HCT116 (cell line): ENCODE measurements at regions not wholly inside any gene's neighbourhood (a gene's known extent, or its start where the extent isn't known, plus 50 kb on each side); places are given as distances from the start of the nearest gene placed in this dataset.

Source experiments
- ATAC-seq: fragments of 200-7000 bp; cut with Tn5 transposase; 2 replicates; pipeline ENCODE4 v1.9.1; 2020; ENCODE audit warnings: mild to moderate bottlenecking, moderate library complexity
- BruUV-seq: library from RNA; stranded (reverse); fragments of 400-500 nt; replicated peaks from 2 replicates; lab custom pipeline; 2021; lab: Mats Ljungman, UMichigan
- CTCF ChIA-PET: fragments of 300-600 bp; sonication (Branson Sonifier 250); formaldehyde crosslinking; loops from one replicate; lab custom pipeline; 2021; ENCODE audit warnings: antibody characterized with exemption; lab: Charles Lee
- POLR2A ChIA-PET: fragments of 300-600, 350-600 bp; sonication (Branson Sonifier 250); formaldehyde crosslinking; loops from one replicate; lab custom pipeline; 2021; ENCODE audit warnings: antibody characterized with exemption; lab: Charles Lee
- RAD21 ChIA-PET, 2 experiments: fragments of 300-600 bp; sonication (Branson Sonifier 250); formaldehyde crosslinking; loops; one replicate each; lab custom pipeline; 2023; ENCODE audit warnings: low total read pairs in 2 of 2; ENCODE audit not compliant: uncharacterized antibody in 2 of 2, unreplicated experiment in 2 of 2, low non-redundant PET in 1 of 2; lab: Charles Lee
- DNase-seq: peaks from one replicate; pipeline ENCODE4 v3.0.0-alpha.2; 2010; ENCODE audit warnings: low read depth, low spot score
- H2AFZ ChIP-seq: fragments of 200-600 bp; shearing (Covaris generic), sonication (generic); 2 replicates; pipeline ENCODE4 v1.6.1; 2017; ENCODE audit warnings: low read depth, mixed run types, mixed read lengths, antibody characterized with exemption, low read length; ENCODE audit not compliant: poor library complexity, severe bottlenecking
- H3K27ac ChIP-seq: 2 replicates; pipeline ENCODE4 v1.5.1; 2012; ENCODE audit warnings: low read depth, low read length
- H3K27me3 ChIP-seq: fragments of 200-600 bp; sonication (generic); 2 replicates; pipeline ENCODE4 v1.6.1; 2016; ENCODE audit warnings: mixed run types, low read length, mixed read lengths; ENCODE audit not compliant: insufficient read depth
- H3K36me3 ChIP-seq, 2 experiments: fragments of 200-500 bp in 1 of 2; fragments of 200-600 bp in 1 of 2; sonication (Bioruptor generic) in 1 of 2; sonication (generic) in 1 of 2; 2 replicates each; pipeline versions ENCODE4 v1.5.1 to v1.6.1; 2014 to 2016; ENCODE audit warnings: low read length in 2 of 2, inconsistent platforms in 1 of 2, mixed read lengths in 1 of 2, mixed run types in 1 of 2; ENCODE audit not compliant: insufficient read depth in 2 of 2, control insufficient read depth in 1 of 2
- H3K4me1 ChIP-seq, 2 experiments: fragments of 200-600 bp in 1 of 2; sonication (generic) in 1 of 2; 2 replicates each; pipeline versions ENCODE4 v1.5.1 to v1.6.1; 2012 to 2017; ENCODE audit warnings: low read length in 2 of 2, inconsistent platforms in 1 of 2, mild to moderate bottlenecking in 1 of 2, mixed read lengths in 1 of 2, mixed run types in 1 of 2, moderate library complexity in 1 of 2; ENCODE audit not compliant: insufficient read depth in 2 of 2, control insufficient read depth in 1 of 2
- H3K4me2 ChIP-seq: fragments of 200-600 bp; sonication (generic); 2 replicates; pipeline ENCODE4 v1.6.1; 2017; ENCODE audit warnings: mixed run types, low read length, mixed read lengths
- H3K4me3 ChIP-seq, 2 experiments: fragments of 200-600 bp in 1 of 2; sonication (generic) in 1 of 2; replicated peaks in 1 of 2; 2 replicates each; pipeline ENCODE4 v1.5.1; 2011 to 2016; ENCODE audit warnings: low read length in 2 of 2, control low read depth in 1 of 2, low read depth in 1 of 2, mild to moderate bottlenecking in 1 of 2, mixed read lengths in 1 of 2, mixed run types in 1 of 2
- H3K79me2 ChIP-seq: fragments of 200-600 bp; sonication (generic); 2 replicates; pipeline ENCODE4 v1.6.1; 2017; ENCODE audit warnings: mild to moderate bottlenecking, mixed run types, low read length, moderate library complexity, mixed read lengths; ENCODE audit not compliant: insufficient read depth
- H3K9ac ChIP-seq: fragments of 200-600 bp; sonication (generic); 2 replicates; pipeline ENCODE4 v1.6.1; 2016; ENCODE audit warnings: low read length, mixed read lengths
- H3K9me2 ChIP-seq: fragments of 200-600 bp; sonication (generic), shearing (Covaris generic); 2 replicates; pipeline ENCODE4 v1.6.1; 2017; ENCODE audit warnings: mixed run types, mild to moderate bottlenecking, moderate library complexity; ENCODE audit not compliant: insufficient read depth
- H3K9me3 ChIP-seq, 2 experiments: fragments of 200-500 bp in 1 of 2; fragments of 200-600 bp in 1 of 2; sonication (Bioruptor generic) in 1 of 2; sonication (generic) in 1 of 2; 2 replicates each; pipeline ENCODE4 v1.6.1; 2014 to 2017; ENCODE audit warnings: low read length in 2 of 2, mixed read lengths in 2 of 2, inconsistent platforms in 1 of 2, low read depth in 1 of 2, mild to moderate bottlenecking in 1 of 2, mixed run types in 1 of 2, moderate library complexity in 1 of 2; ENCODE audit not compliant: control insufficient read depth in 1 of 2, insufficient read depth in 1 of 2
- H4K20me1 ChIP-seq: fragments of 200-600 bp; sonication (generic), shearing (Covaris generic); 2 replicates; pipeline ENCODE4 v1.6.1; 2017; ENCODE audit warnings: mixed run types, mild to moderate bottlenecking, moderate library complexity; ENCODE audit not compliant: insufficient read depth
- EGR1 ChIP-seq: IDR thresholded peaks from 2 replicates; pipeline ENCODE4 v1.6.1; 2012; ENCODE audit warnings: low read depth
- EZH2 ChIP-seq: fragments of 200-600 bp; sonication (generic); IDR thresholded peaks from 2 replicates; pipeline ENCODE4 v1.6.1; 2017; ENCODE audit warnings: antibody characterized with exemption, mixed run types
- EZH2phosphoT487 ChIP-seq: fragments of 200-600 bp; IDR thresholded peaks from 2 replicates; pipeline ENCODE4 v1.6.1; 2018; ENCODE audit warnings: antibody characterized with exemption, borderline replicate concordance
- JUND ChIP-seq: IDR thresholded peaks from 2 replicates; pipeline ENCODE4 v1.6.1; 2012
- POLR2A ChIP-seq: IDR thresholded peaks from 2 replicates; pipeline ENCODE4 v1.7.0; 2011; ENCODE audit warnings: borderline replicate concordance; ENCODE audit not compliant: insufficient read depth, insufficient read length; ENCODE audit errors: extremely low read depth
- POLR2AphosphoS5 ChIP-seq: IDR thresholded peaks from 2 replicates; pipeline ENCODE4 v1.6.1; 2011; ENCODE audit warnings: mild to moderate bottlenecking, low read depth, low read length, moderate library complexity
- RAD21 ChIP-seq: IDR thresholded peaks from 2 replicates; pipeline ENCODE4 v1.6.1; 2012; ENCODE audit warnings: low read depth, mild to moderate bottlenecking
- SRF ChIP-seq: IDR thresholded peaks from 2 replicates; pipeline ENCODE4 v1.6.1; 2012; ENCODE audit warnings: low read depth
- YY1 ChIP-seq: IDR thresholded peaks from 2 replicates; pipeline ENCODE4 v1.6.1; 2011; ENCODE audit warnings: low read length, low read depth, moderate library complexity, mild to moderate bottlenecking; ENCODE audit not compliant: insufficient replicate concordance; ENCODE audit errors: extremely low read depth
- ZFX ChIP-seq: fragments of 450-650 bp; IDR thresholded peaks from 2 replicates; pipeline ENCODE4 v1.6.1; 2017
- ZNF274 ChIP-seq: fragments of 200-500 bp; sonication (Bioruptor generic); IDR thresholded peaks from 2 replicates; pipeline ENCODE4 v1.6.1; 2014; ENCODE audit warnings: mild to moderate bottlenecking, low read depth, low read length, inconsistent platforms
- intact Hi-C: fragments of 100-400 bp; cut with micrococcal nuclease; formaldehyde crosslinking; loops from 2 replicates; pipeline ENCODE4 v1.10.0; 2022
- TF ChIP-seq, protein P1 (sequence below), 3 experiments: fragments of 200-600 bp in 1 of 3; sonication (generic) in 1 of 3; IDR thresholded peaks in 2 of 3; conservative IDR thresholded peaks in 1 of 3; 2 replicates each; pipeline ENCODE4 v1.5.1; 2012 to 2017; ENCODE audit warnings: low read depth in 2 of 3, low read length in 2 of 3, antibody characterized with exemption in 1 of 3, borderline replicate concordance in 1 of 3, control low read depth in 1 of 3, mild to moderate bottlenecking in 1 of 3, mixed read lengths in 1 of 3, mixed run types in 1 of 3, moderate library complexity in 1 of 3; ENCODE audit not compliant: insufficient read depth in 1 of 3
- TF ChIP-seq, protein P2 (sequence below): IDR thresholded peaks from 2 replicates; pipeline ENCODE4 v1.6.1; 2012
- TF ChIP-seq, protein P3 (sequence below): IDR thresholded peaks from 2 replicates; pipeline ENCODE4 v1.6.1; 2011; ENCODE audit warnings: mild to moderate bottlenecking, low read length, moderate library complexity; ENCODE audit not compliant: insufficient replicate concordance; ENCODE audit errors: extremely low read depth

DNA sequence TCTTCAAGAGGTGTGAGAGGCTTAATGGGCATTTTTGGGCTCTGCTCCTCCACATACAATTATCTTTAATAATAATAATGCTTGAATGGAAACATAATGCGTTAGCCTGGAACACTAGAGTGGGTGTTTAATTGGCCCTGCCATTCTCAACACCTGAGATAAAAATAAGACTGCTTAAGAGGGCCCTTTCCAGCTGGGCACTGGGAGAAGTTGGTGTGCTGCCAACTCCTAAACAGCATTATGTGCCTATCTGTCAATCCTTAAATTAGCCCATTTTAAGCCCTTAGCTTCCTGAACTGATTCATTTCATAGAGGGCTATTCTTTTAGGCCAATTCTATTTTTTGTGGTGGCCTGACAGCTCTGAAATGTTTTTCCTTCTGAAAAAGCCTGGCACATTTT lies 211.1 kb upstream of the ZIC3 start:
- ChIA-PET RAD21 (no interaction called here), POLR2A (no interaction called here), CTCF (no interaction called here)
- no peak for ATAC-seq
- BruUV-seq, result no TSS peak
- no peaks in the 10 kb centered on the region for H3K4me1 ChIP-seq
- no peaks in the 10 kb centered on the region for H3K9me2 ChIP-seq
- H3K36me3 ChIP-seq, result no peaks in the 10 kb centered on the region
- H2AFZ ChIP-seq, result no peak overlapping the region
- H3K27me3 ChIP-seq, result no peaks in the 10 kb centered on the region
- no peak overlapping the region for H3K4me2 ChIP-seq
- TF ChIP-seq ZNF274 (no peak), RAD21 (no peak), JUND (no peak), EZH2 (no peak), EZH2phosphoT487 (no peak)
- TF ChIP-seq, protein P1, sequence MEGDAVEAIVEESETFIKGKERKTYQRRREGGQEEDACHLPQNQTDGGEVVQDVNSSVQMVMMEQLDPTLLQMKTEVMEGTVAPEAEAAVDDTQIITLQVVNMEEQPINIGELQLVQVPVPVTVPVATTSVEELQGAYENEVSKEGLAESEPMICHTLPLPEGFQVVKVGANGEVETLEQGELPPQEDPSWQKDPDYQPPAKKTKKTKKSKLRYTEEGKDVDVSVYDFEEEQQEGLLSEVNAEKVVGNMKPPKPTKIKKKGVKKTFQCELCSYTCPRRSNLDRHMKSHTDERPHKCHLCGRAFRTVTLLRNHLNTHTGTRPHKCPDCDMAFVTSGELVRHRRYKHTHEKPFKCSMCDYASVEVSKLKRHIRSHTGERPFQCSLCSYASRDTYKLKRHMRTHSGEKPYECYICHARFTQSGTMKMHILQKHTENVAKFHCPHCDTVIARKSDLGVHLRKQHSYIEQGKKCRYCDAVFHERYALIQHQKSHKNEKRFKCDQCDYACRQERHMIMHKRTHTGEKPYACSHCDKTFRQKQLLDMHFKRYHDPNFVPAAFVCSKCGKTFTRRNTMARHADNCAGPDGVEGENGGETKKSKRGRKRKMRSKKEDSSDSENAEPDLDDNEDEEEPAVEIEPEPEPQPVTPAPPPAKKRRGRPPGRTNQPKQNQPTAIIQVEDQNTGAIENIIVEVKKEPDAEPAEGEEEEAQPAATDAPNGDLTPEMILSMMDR (IDR thresholded peaks at IDR 0.05 in 2 of 3, conservative IDR thresholded peaks at IDR 0.05 in 1 of 3; ENCODE audit: borderline replicate concordance in 1 of 3, insufficient read depth in 1 of 3, low read depth in 2 of 3, low read length in 2 of 3), result no peak
- H3K9ac ChIP-seq, result no peak overlapping the region
- DNase-seq, result no peak
- no peak overlapping the region for H3K4me3 ChIP-seq
- H3K9me3 ChIP-seq, result no peaks in the 10 kb centered on the region
- H4K20me1 ChIP-seq, result no peaks in the 10 kb centered on the region
- intact Hi-C loops, result no loop called here
- no peaks in the 10 kb centered on the region for H3K79me2 ChIP-seq
- no peak overlapping the region for H3K27ac ChIP-seq

DNA sequence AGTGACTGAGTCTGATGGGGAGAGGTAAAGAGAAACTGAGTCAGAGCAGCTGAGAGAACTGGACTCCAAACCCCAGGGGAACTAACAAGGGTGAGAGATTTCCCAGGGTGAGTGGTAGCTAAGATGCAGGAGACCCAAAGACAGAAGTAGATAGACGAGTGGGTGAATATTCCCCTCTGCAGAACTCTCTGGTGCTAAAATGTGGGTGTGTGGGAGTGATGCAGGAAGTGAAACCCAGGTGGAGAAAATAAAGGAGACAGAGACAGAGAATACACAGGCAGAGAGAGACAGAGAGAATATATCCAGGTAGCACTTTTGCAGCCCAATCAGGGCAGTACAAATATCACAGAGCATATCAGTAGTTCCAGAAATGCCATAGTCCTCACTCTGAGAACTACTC lies 212.5 kb upstream of the ZIC3 start:
- ATAC-seq, result no peak
- RAD21 ChIA-PET, result no interaction called here
- no peaks in the 10 kb centered on the region for H3K79me2 ChIP-seq
- TF ChIP-seq, protein P2, sequence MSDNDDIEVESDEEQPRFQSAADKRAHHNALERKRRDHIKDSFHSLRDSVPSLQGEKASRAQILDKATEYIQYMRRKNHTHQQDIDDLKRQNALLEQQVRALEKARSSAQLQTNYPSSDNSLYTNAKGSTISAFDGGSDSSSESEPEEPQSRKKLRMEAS, result no peak
- no peak for TF ChIP-seq POLR2A
- TF ChIP-seq YY1, result no peak
- TF ChIP-seq SRF, result no peak
- TF ChIP-seq POLR2AphosphoS5, result no peak
- TF ChIP-seq ZFX, result no peak
- TF ChIP-seq EZH2phosphoT487, result no peak
- no peak for TF ChIP-seq EGR1
- TF ChIP-seq, protein P3, sequence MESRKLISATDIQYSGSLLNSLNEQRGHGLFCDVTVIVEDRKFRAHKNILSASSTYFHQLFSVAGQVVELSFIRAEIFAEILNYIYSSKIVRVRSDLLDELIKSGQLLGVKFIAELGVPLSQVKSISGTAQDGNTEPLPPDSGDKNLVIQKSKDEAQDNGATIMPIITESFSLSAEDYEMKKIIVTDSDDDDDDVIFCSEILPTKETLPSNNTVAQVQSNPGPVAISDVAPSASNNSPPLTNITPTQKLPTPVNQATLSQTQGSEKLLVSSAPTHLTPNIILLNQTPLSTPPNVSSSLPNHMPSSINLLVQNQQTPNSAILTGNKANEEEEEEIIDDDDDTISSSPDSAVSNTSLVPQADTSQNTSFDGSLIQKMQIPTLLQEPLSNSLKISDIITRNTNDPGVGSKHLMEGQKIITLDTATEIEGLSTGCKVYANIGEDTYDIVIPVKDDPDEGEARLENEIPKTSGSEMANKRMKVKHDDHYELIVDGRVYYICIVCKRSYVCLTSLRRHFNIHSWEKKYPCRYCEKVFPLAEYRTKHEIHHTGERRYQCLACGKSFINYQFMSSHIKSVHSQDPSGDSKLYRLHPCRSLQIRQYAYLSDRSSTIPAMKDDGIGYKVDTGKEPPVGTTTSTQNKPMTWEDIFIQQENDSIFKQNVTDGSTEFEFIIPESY, result no peak
- TF ChIP-seq, all 23 proteins: peak for 0
- no peaks in the 10 kb centered on the region for H3K36me3 ChIP-seq
- no peaks in the 10 kb centered on the region for H4K20me1 ChIP-seq
- DNase-seq, result no peak
- intact Hi-C loops, result no loop called here
- H3K4me3 ChIP-seq, result no peak overlapping the region
- ChIA-PET POLR2A (no interaction called here), CTCF (no interaction called here)
- no peaks in the 10 kb centered on the region for H3K9me2 ChIP-seq
- H3K4me1 ChIP-seq, result no peaks in the 10 kb centered on the region
- H3K27me3 ChIP-seq, result no peaks in the 10 kb centered on the region
- no peak overlapping the region for H3K4me2 ChIP-seq
- H3K9me3 ChIP-seq, result no peaks in the 10 kb centered on the region
- no TSS peak for BruUV-seq
- H2AFZ ChIP-seq, result no peak overlapping the region
- H3K27ac ChIP-seq, result no peak overlapping the region
- H3K9ac ChIP-seq, result no peak overlapping the region
